ENCODE measurements at regions not wholly inside any gene's neighbourhood (a gene's known extent, or its start where the extent isn't known, plus 50 kb on each side); places are given as distances from the start of the nearest gene placed in this dataset.

DNA sequence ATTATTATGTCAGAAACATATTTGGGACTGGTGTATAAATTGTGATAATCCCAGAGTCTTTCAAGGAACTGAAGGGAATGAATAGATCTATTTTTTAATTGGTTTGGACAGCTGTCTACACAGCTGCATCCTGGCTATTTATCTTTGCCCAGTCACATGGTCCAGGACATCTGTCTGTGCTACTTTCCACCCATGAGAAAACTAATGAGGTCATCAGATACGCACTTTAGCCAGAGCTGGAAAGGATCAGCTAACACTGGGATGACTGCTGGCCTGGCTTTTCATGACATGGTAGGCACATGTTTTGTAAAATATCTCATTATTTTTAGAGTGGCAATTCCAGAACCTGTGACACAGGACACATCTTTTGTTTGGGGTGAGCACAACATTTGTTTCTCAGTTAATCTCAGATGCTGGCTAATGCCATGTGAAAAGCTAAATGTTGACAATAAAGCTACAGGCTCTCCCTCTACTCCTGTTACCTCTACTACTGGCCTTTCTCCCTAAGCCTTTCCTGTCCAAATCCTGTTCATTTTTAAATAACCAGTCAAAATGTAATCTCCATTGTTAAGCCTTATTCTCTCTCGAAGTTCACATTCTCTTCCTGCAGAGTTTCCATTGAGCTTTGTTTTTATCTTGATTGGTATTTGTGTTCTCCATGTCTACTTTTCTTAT is 500.7 kb downstream of the RIT2 start:
- TF ChIP-seq, protein P1, sequence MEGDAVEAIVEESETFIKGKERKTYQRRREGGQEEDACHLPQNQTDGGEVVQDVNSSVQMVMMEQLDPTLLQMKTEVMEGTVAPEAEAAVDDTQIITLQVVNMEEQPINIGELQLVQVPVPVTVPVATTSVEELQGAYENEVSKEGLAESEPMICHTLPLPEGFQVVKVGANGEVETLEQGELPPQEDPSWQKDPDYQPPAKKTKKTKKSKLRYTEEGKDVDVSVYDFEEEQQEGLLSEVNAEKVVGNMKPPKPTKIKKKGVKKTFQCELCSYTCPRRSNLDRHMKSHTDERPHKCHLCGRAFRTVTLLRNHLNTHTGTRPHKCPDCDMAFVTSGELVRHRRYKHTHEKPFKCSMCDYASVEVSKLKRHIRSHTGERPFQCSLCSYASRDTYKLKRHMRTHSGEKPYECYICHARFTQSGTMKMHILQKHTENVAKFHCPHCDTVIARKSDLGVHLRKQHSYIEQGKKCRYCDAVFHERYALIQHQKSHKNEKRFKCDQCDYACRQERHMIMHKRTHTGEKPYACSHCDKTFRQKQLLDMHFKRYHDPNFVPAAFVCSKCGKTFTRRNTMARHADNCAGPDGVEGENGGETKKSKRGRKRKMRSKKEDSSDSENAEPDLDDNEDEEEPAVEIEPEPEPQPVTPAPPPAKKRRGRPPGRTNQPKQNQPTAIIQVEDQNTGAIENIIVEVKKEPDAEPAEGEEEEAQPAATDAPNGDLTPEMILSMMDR (IDR thresholded peaks at IDR 0.05; ENCODE audit: low read depth, low read length) = no peak
- peak; percentile 45 to 80 for DNase-seq (ENCODE audit: low read depth in 2 of 2)
- no peak overlapping the region for H3K4me3 ChIP-seq (replicated peaks in 1 of 2; ENCODE audit: low read depth in 2 of 2, low read length in 2 of 2)

DNA sequence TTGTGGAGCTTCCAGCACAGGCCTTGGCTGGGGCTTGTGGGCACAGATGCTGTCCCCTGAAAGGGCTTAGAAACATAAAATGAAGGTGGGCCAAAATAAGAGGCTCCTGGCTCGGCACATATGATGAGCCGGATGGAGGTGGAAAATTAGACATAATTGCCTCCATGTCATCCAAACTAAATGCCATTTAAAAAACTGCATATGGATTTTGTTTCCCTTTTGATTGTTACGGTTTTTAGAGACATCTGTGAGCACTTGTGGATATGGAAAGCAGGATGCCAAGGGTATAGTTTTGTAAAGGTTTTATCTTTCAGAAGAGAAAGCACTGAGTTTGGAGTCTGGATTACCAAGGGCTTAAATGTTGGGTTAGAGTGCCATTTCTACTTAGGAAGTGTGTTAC is 498.3 kb downstream of the RIT2 start:
- TF ChIP-seq, protein P1 (IDR thresholded peaks at IDR 0.05; ENCODE audit: low read depth, low read length) = no peak
- no peak for DNase-seq (ENCODE audit: low read depth in 2 of 2)
- no peak overlapping the region for H3K4me3 ChIP-seq (replicated peaks in 1 of 2; ENCODE audit: low read depth in 2 of 2, low read length in 2 of 2)

DNA sequence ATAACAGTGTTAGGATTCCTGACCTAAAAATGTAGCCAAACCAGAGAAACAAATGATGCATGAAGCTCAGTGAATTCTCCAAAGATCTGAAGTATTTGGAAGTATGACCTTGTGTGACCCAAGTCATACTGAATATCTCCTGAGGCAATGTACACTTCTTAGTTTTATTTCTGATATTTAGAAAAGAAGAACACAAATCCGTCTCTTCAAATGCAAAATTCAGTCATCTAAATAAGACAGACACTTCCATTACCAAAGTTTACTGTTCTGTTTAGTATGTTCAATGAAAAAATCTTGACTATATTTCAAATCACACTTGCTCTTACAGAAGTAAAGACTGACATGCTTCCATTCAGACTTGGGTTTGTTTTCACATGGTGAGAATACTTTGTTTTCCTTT is 495.7 kb downstream of the RIT2 start:
- TF ChIP-seq, protein P1 (IDR thresholded peaks at IDR 0.05; ENCODE audit: low read depth, low read length) = no peak
- H3K4me3 ChIP-seq (replicated peaks in 1 of 2; ENCODE audit: low read depth in 2 of 2, low read length in 2 of 2) = no peak overlapping the region
- no peak for DNase-seq (ENCODE audit: low read depth in 2 of 2)

DNA sequence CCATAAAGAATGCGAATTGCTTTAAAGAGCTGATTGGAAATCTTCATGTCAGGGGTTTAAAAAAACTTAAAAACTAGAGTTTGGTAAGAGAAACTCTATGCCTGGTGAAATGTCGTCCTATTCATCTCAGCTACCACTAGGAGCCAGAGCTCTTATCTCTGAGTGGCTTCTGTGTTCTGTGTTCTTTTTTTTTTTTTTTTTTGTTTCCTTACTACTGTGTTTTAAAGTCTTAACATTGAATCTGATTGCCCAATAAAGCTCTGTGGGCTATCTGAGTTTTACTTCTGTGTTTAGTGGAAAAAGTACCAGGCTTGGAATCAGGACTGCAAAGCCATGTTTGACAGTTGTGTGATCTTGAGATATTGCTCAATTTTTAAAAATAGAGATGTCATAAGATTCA is 494.8 kb downstream of the RIT2 start:
- TF ChIP-seq, protein P1 (IDR thresholded peaks at IDR 0.05; ENCODE audit: low read depth, low read length) = no peak
- no peak overlapping the region for H3K4me3 ChIP-seq (replicated peaks in 1 of 2; ENCODE audit: low read depth in 2 of 2, low read length in 2 of 2)
- peak in 1 of 2 donors; percentile 22 for DNase-seq (ENCODE audit: low read depth in 2 of 2)

DNA sequence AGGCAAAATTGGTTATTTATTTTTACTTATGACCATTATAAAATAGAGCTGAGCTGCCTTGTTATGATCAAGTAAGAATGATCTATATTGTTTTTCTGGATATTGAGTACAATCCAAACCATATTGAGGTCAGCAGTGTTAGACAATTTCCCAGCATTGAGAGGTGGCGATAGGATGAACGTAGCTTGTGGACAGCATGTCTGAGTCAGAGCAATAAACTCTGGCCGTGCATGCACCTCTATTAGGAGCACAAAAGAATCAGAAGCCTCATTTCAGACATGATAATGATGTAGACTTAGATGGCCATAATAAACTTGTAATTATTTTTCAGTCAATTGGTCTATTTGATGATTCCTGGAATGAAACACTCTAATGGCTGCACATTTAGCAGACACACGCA is 491.6 kb downstream of the RIT2 start:
- TF ChIP-seq, protein P1 (IDR thresholded peaks at IDR 0.05; ENCODE audit: low read depth, low read length) = no peak
- no peak overlapping the region for H3K4me3 ChIP-seq (replicated peaks in 1 of 2; ENCODE audit: low read depth in 2 of 2, low read length in 2 of 2)
- DNase-seq (ENCODE audit: low read depth in 2 of 2) = no peak

DNA sequence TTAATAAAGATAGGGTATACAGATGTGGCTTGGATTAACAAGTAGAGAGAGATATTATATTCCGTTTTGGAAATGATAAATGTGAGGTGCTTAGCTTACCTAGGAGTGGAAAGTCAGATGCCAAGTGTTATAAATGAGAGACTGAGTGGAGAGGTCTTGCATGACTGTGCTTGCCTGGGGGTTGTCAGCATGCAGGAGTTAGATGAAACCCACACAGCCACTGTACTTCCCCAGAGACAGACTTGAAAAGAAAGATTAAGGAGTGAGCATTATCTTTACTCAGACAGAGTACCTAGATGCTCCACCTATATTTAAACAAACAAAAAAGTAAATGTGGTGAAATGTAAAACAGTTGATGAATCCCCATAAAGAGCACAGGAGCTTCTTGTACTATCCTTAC is 482.7 kb downstream of the RIT2 start:
- no peak overlapping the region for H3K4me3 ChIP-seq (replicated peaks in 1 of 2; ENCODE audit: low read depth in 2 of 2, low read length in 2 of 2)
- TF ChIP-seq, protein P1 (IDR thresholded peaks at IDR 0.05; ENCODE audit: low read depth, low read length) = no peak
- no peak for DNase-seq (ENCODE audit: low read depth in 2 of 2)
